Endodermal cell (in vitro differentiated cells): ENCODE measurements at regions not wholly inside any gene's neighbourhood (a gene's known extent, or its start where the extent isn't known, plus 50 kb on each side); places are given as distances from the start of the nearest gene placed in this dataset.
"Not testable (repeated sequence)": the region's sequence is repeated elsewhere in the genome, so short reads cannot be mapped to it uniquely, and the experiment has no call there.

Source experiments
- DNase-seq: peaks from one replicate; pipeline ENCODE4 v3.0.0-alpha.2; 2017
- H3K27ac ChIP-seq: 2 replicates; pipeline ENCODE4 v1.5.1; 2013; ENCODE audit warnings: mild to moderate bottlenecking, low read depth, low read length, moderate library complexity
- H3K27me3 ChIP-seq: 2 replicates; pipeline ENCODE4 v1.6.1; 2013; ENCODE audit warnings: mild to moderate bottlenecking, low read length, moderate library complexity; ENCODE audit not compliant: insufficient read depth, control insufficient read depth, poor library complexity, severe bottlenecking
- H3K36me3 ChIP-seq: 2 replicates; pipeline ENCODE4 v1.7.0; 2013; ENCODE audit warnings: mild to moderate bottlenecking, low read length, moderate library complexity; ENCODE audit not compliant: control insufficient read depth, insufficient read depth
- H3K4me1 ChIP-seq: one replicate; pipeline ENCODE4 v1.7.0; 2013; ENCODE audit warnings: low read length; ENCODE audit not compliant: control insufficient read depth, insufficient read depth
- H3K4me3 ChIP-seq: 2 replicates; pipeline ENCODE4 v1.5.1; 2013; ENCODE audit warnings: mild to moderate bottlenecking, low read length, moderate library complexity
- H3K9ac ChIP-seq: 2 replicates; pipeline ENCODE4 v1.6.1; 2013; ENCODE audit warnings: mild to moderate bottlenecking, low read length, moderate library complexity; ENCODE audit not compliant: poor library complexity, severe bottlenecking; ENCODE audit errors: extremely low read depth
- H3K9me3 ChIP-seq: 2 replicates; pipeline ENCODE4 v1.6.1; 2013; ENCODE audit warnings: mild to moderate bottlenecking, low read length, moderate library complexity; ENCODE audit not compliant: control insufficient read depth
- H3K27ac Mint-ChIP-seq: 2 replicates; pipeline ENCODE4 v1.8.0; 2020; ENCODE audit warnings: mixed read lengths
- H3K27me3 Mint-ChIP-seq: 2 replicates; pipeline ENCODE4 v1.8.0; 2021; ENCODE audit warnings: mild to moderate bottlenecking, mixed read lengths; ENCODE audit not compliant: insufficient read depth
- H3K36me3 Mint-ChIP-seq: 2 replicates; pipeline ENCODE4 v1.8.0; 2020; ENCODE audit warnings: low read depth, mixed read lengths
- H3K4me1 Mint-ChIP-seq: 2 replicates; pipeline ENCODE4 v1.8.0; 2020; ENCODE audit warnings: mixed read lengths
- H3K4me3 Mint-ChIP-seq: 2 replicates; pipeline ENCODE4 v1.8.0; 2020; ENCODE audit warnings: mild to moderate bottlenecking, moderate library complexity, mixed read lengths
- H3K9me3 Mint-ChIP-seq: 2 replicates; pipeline ENCODE4 v1.8.0; 2020; ENCODE audit warnings: mild to moderate bottlenecking, mixed read lengths
- CTCF ChIP-seq: fragments of 200-600 bp; sonication (generic); conservative IDR thresholded peaks from 2 replicates; pipeline ENCODE4 v1.5.0; 2021; ENCODE audit warnings: antibody characterized with exemption, mild to moderate bottlenecking
- WGBS, 2 experiments: methylation state at CpG; one replicate each; pipeline versions ENCODE4 v1.1.5 to v1.1.7; 2013; ENCODE audit warnings: missing lambda C conversion rate in 2 of 2, mixed read lengths in 1 of 2; ENCODE audit not compliant: insufficient coverage in 1 of 2, insufficient read length in 1 of 2; 5-methylcytosine and 5-hydroxymethylcytosine counted together

GRCh38 chr13:90276216-90276615, 1071.3 kb upstream of the MIR17HG start:
- no peaks in the 10 kb centered on the region for H3K36me3 Mint-ChIP-seq
- no peak overlapping the region for H3K27ac Mint-ChIP-seq
- H3K4me1 Mint-ChIP-seq, result no peaks in the 10 kb centered on the region
- H3K4me3 ChIP-seq, result no peak overlapping the region
- H3K9me3 ChIP-seq, result peaks cover 6% of the 10 kb centered on the region
- no peaks in the 10 kb centered on the region for H3K27me3 ChIP-seq
- DNase-seq, result no peak
- H3K36me3 ChIP-seq, result no peaks in the 10 kb centered on the region
- no peak for TF ChIP-seq CTCF
- H3K27ac ChIP-seq, result no peak overlapping the region
- H3K4me1 ChIP-seq, result no peaks in the 10 kb centered on the region
- H3K27me3 Mint-ChIP-seq, result no peaks in the 10 kb centered on the region
- H3K4me3 Mint-ChIP-seq, result no peak overlapping the region
- H3K9me3 Mint-ChIP-seq, result peaks cover 11% of the 10 kb centered on the region
- no peak overlapping the region for H3K9ac ChIP-seq
- 45% methylated on average over 1 of the region's 1 CpG; no CpG with 5 or more reads in 1 of the 2 experiments for WGBS, 2 experiments

- not testable (repeated sequence) for DNase-seq, H3K27me3 Mint-ChIP-seq, H3K36me3 Mint-ChIP-seq, H3K27ac ChIP-seq, H3K4me3 ChIP-seq, H3K27me3 ChIP-seq, H3K4me1 ChIP-seq, H3K4me1 Mint-ChIP-seq, H3K27ac Mint-ChIP-seq, H3K9me3 ChIP-seq, H3K36me3 ChIP-seq, H3K9me3 Mint-ChIP-seq, H3K9ac ChIP-seq, H3K4me3 Mint-ChIP-seq
- 96% methylated on average over 3 of the region's 3 CpGs; no CpG with 5 or more reads in 1 of the 2 experiments for WGBS, 2 experiments
Measured at GRCh38 chr13:90278231-90278630, 1069.3 kb upstream of the MIR17HG start.

- Histone ChIP-seq H3K9me3 (no peaks in the 10 kb centered on the region), H3K4me3 (no peak overlapping the region), H3K4me1 (no peaks in the 10 kb centered on the region), H3K27ac (no peak overlapping the region), H3K9ac (no peak overlapping the region), H3K27me3 (no peaks in the 10 kb centered on the region), H3K36me3 (no peaks in the 10 kb centered on the region)
- Mint-ChIP-seq H3K4me3 (no peak overlapping the region), H3K36me3 (no peaks in the 10 kb centered on the region), H3K27me3 (no peaks in the 10 kb centered on the region), H3K9me3 (no peaks in the 10 kb centered on the region), H3K4me1 (no peaks in the 10 kb centered on the region), H3K27ac (no peak overlapping the region)
- TF ChIP-seq CTCF, result no peak
- no peak for DNase-seq
Measured at GRCh38 chr13:90281709-90282108, 1065.8 kb upstream of the MIR17HG start.

- no peak for TF ChIP-seq CTCF
- no peak overlapping the region for H3K27ac ChIP-seq
- H3K4me1 ChIP-seq, result peaks cover 4% of the 10 kb centered on the region
- no peak overlapping the region for H3K9ac ChIP-seq
- Mint-ChIP-seq H3K27ac (no peak overlapping the region), H3K9me3 (peaks cover 8% of the 10 kb centered on the region), H3K4me3 (no peak overlapping the region), H3K4me1 (peaks cover 14% of the 10 kb centered on the region), H3K36me3 (no peaks in the 10 kb centered on the region), H3K27me3 (peaks cover 13% of the 10 kb centered on the region)
- no peaks in the 10 kb centered on the region for H3K36me3 ChIP-seq
- no peak overlapping the region for H3K4me3 ChIP-seq
- 95% methylated on average over 6 to 8 of the region's 8 CpGs for WGBS, 2 experiments
- no peak for DNase-seq
- H3K27me3 ChIP-seq, result no peaks in the 10 kb centered on the region
- H3K9me3 ChIP-seq, result no peaks in the 10 kb centered on the region
Measured at GRCh38 chr13:90287521-90287920, 1060.0 kb upstream of the MIR17HG start.
